Vagina (tissue), 2 donors: ENCODE measurements at regions not wholly inside any gene's neighbourhood (a gene's known extent, or its start where the extent isn't known, plus 50 kb on each side); places are given as distances from the start of the nearest gene placed in this dataset.

Source experiments
- CTCF ChIP-seq, 3 experiments: fragments of 450-650 bp in 2 of 3; fragments of 200-600 bp in 1 of 3; sonication (generic) in 1 of 3; IDR thresholded peaks; one replicate each; pipeline ENCODE4 v1.5.1; 2017 to 2019; ENCODE audit warnings: antibody characterized with exemption in 3 of 3, mild to moderate bottlenecking in 2 of 3, moderate library complexity in 2 of 3
- POLR2A ChIP-seq, 2 donors: fragments of 450-650 bp; IDR thresholded peaks; one replicate each; pipeline ENCODE4 v1.6.1; 2017; ENCODE audit warnings: antibody characterized with exemption in 2 of 2, mild to moderate bottlenecking in 2 of 2, moderate library complexity in 2 of 2
- POLR2AphosphoS5 ChIP-seq, 2 donors: sonication (generic); formaldehyde crosslinking; IDR thresholded peaks; one replicate each; pipeline ENCODE4 v1.9.0; 2017; ENCODE audit warnings: antibody characterized with exemption in 2 of 2, mild to moderate bottlenecking in 2 of 2, low read depth in 1 of 2; ENCODE audit not compliant: insufficient read depth in 1 of 2

DNA sequence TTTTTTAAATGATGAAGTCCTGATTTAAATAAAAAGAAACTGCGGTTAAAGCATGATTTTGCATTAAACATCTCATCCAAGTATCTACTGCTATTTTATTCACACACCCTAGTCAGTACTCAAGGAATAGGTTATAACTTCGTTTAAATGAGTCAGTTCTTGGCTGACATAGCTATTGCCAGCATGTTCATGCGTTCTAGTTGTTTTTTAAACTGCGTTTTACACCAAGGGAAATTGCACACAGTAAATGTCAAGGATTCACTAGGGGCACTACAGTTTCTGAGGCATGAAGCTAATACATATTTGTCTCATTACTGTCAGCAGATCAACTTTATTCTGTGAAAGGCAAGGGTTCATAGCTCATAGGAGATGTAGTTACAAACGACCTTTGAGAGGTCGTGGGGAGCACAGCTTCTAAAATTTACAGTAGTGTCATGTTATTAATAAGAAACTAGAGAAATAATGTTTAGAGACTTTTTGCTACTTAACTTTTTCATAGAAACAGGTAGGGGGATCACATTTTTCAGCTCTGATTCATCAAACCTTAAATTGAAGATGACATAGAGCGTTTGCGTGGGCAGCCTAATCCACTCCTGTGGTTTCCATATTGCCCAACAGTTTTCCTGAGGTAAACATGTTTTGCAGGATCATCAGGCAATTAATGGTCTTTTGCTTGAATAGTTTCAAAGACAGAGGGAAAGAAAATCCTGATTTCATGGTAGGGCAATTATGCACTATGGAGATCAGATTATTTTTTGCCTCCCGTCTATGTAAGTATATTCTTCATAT, 2222.7 kb upstream of the WWC1 start:
- TF ChIP-seq CTCF (IDR thresholded peaks at IDR 0.05) (no peak), POLR2A (IDR thresholded peaks at IDR 0.05) (no peak), POLR2AphosphoS5 (IDR thresholded peaks at IDR 0.05; ENCODE audit: insufficient read depth in 1 of 2, low read depth in 1 of 2) (no peak)
